Dermis microvascular lymphatic vessel endothelial cell (primary cell): ENCODE measurements at regions not wholly inside any gene's neighbourhood (a gene's known extent, or its start where the extent isn't known, plus 50 kb on each side); places are given as distances from the start of the nearest gene placed in this dataset.

Source experiments
- DNase-seq, 2 donors: peaks; one replicate each; pipeline versions ENCODE4 v3.0.0 to v3.0.0-alpha.2; 2010; ENCODE audit warnings: low read depth in 2 of 2

GRCh38 chr4:20302336-20302735 is 50.6 kb downstream of the SLIT2 start:
- DNase-seq = no peak

- no peak for DNase-seq
Observed at GRCh38 chr4:20305976-20306375, 54.3 kb downstream of the SLIT2 start.

- no peak for DNase-seq
Observed at GRCh38 chr4:20311856-20312255, 60.2 kb downstream of the SLIT2 start.

- DNase-seq = peak in 1 of 2 donors; percentile 32
Observed at GRCh38 chr4:20313237-20314030, 61.7 kb downstream of the SLIT2 start.

- no peak for DNase-seq
Observed at GRCh38 chr4:20317424-20317985, 65.8 kb downstream of the SLIT2 start.

GRCh38 chr4:20318001-20318908 is 66.5 kb downstream of the SLIT2 start:
- no peak for DNase-seq

GRCh38 chr4:20318909-20319277 is 67.2 kb downstream of the SLIT2 start:
- no peak for DNase-seq

- DNase-seq = no peak
Observed at GRCh38 chr4:20319825-20320612, 68.3 kb downstream of the SLIT2 start.

- DNase-seq = no peak
Observed at GRCh38 chr4:20323991-20324390, 72.3 kb downstream of the SLIT2 start.

GRCh38 chr4:20326460-20326859 is 74.8 kb downstream of the SLIT2 start:
- no peak for DNase-seq

GRCh38 chr4:20326977-20327376 is 75.3 kb downstream of the SLIT2 start:
- no peak for DNase-seq

GRCh38 chr4:20327808-20328207 is 76.1 kb downstream of the SLIT2 start:
- no peak for DNase-seq

- DNase-seq = no peak
Observed at GRCh38 chr4:20331642-20332041, 79.9 kb downstream of the SLIT2 start.

- DNase-seq = no peak
Observed at GRCh38 chr4:20333141-20333715, 81.5 kb downstream of the SLIT2 start.

- no peak for DNase-seq
Observed at GRCh38 chr4:20337261-20337664, 85.6 kb downstream of the SLIT2 start.

- DNase-seq = no peak
Observed at GRCh38 chr4:20338841-20339240, 87.1 kb downstream of the SLIT2 start.

GRCh38 chr4:20341134-20341738 is 89.5 kb downstream of the SLIT2 start:
- DNase-seq = no peak

- no peak for DNase-seq
Observed at GRCh38 chr4:20347531-20347930, 95.8 kb downstream of the SLIT2 start.

GRCh38 chr4:20348411-20348810 is 96.7 kb downstream of the SLIT2 start:
- no peak for DNase-seq

- no peak for DNase-seq
Observed at GRCh38 chr4:20351360-20352162, 99.9 kb downstream of the SLIT2 start.
